ENCODE measurements at regions not wholly inside any gene's neighbourhood (a gene's known extent, or its start where the extent isn't known, plus 50 kb on each side); places are given as distances from the start of the nearest gene placed in this dataset.

DNA sequence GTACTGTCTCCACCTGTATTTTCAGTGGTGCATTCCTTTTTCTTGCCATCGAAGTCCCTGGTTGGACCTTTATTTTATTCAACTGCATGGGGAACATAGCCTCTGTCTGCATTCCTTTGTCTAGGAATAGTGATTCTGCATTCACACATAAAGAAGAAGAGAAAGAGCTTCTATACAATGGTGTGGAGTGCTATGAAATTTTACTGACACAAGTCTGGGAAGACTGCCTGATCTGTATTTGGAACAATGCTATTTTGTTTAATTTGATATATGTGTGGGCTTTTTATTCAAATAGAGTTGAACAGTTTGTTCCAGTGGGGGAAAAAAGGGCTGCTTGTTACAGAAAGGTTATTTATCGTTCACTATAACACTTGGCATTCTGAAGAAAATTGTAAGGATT, 375.7 kb upstream of the POU3F2 start:
- ChIA-PET CTCF (no interaction called here), RAD21 (ENCODE audit: low non-redundant PET in 1 of 2, low total read pairs in 2 of 2, uncharacterized antibody in 2 of 2, unreplicated experiment in 2 of 2) (no interaction called here), POLR2A (no interaction called here)
- Histone ChIP-seq H3K4me1 (ENCODE audit: control insufficient read depth in 1 of 2, insufficient read depth in 2 of 2, low read length in 2 of 2) (no peaks in the 10 kb centered on the region), H3K4me3 (replicated peaks in 1 of 2; ENCODE audit: low read depth in 1 of 2, low read length in 2 of 2) (no peak overlapping the region), H3K9ac (ENCODE audit: low read length) (no peak overlapping the region), H3K27ac (ENCODE audit: low read depth, low read length) (no peak overlapping the region), H2AFZ (ENCODE audit: low read depth, low read length, poor library complexity, severe bottlenecking) (no peak overlapping the region), H3K79me2 (ENCODE audit: insufficient read depth, low read length) (no peaks in the 10 kb centered on the region), H3K9me2 (ENCODE audit: insufficient read depth) (no peaks in the 10 kb centered on the region), H4K20me1 (ENCODE audit: insufficient read depth) (no peaks in the 10 kb centered on the region), H3K4me2 (ENCODE audit: low read length) (no peak overlapping the region), H3K27me3 (ENCODE audit: insufficient read depth, low read length) (peaks cover 14% of the 10 kb centered on the region; the same call in 1 of the 2 replicates), H3K9me3 (ENCODE audit: control insufficient read depth in 1 of 2, insufficient read depth in 1 of 2, low read depth in 1 of 2, low read length in 2 of 2) (no peaks in the 10 kb centered on the region), H3K36me3 (ENCODE audit: control insufficient read depth in 1 of 2, insufficient read depth in 2 of 2, low read length in 2 of 2) (no peaks in the 10 kb centered on the region)
- no TSS peak for BruUV-seq (replicated peaks)
- no peak for DNase-seq (ENCODE audit: low read depth, low spot score)
- no peak for TF ChIP-seq EZH2 (IDR thresholded peaks at IDR 0.05)
- TF ChIP-seq CEBPB (IDR thresholded peaks at IDR 0.05; ENCODE audit: low read depth): no peak
- no peak for TF ChIP-seq TCF7L2 (IDR thresholded peaks at IDR 0.05; ENCODE audit: borderline replicate concordance, extremely low read depth, insufficient read depth, insufficient read length)
- TF ChIP-seq POLR2AphosphoS5 (IDR thresholded peaks at IDR 0.05; ENCODE audit: low read depth, low read length): no peak
- ATAC-seq: no peak
- intact Hi-C loops (cut with micrococcal nuclease): no loop called here

DNA sequence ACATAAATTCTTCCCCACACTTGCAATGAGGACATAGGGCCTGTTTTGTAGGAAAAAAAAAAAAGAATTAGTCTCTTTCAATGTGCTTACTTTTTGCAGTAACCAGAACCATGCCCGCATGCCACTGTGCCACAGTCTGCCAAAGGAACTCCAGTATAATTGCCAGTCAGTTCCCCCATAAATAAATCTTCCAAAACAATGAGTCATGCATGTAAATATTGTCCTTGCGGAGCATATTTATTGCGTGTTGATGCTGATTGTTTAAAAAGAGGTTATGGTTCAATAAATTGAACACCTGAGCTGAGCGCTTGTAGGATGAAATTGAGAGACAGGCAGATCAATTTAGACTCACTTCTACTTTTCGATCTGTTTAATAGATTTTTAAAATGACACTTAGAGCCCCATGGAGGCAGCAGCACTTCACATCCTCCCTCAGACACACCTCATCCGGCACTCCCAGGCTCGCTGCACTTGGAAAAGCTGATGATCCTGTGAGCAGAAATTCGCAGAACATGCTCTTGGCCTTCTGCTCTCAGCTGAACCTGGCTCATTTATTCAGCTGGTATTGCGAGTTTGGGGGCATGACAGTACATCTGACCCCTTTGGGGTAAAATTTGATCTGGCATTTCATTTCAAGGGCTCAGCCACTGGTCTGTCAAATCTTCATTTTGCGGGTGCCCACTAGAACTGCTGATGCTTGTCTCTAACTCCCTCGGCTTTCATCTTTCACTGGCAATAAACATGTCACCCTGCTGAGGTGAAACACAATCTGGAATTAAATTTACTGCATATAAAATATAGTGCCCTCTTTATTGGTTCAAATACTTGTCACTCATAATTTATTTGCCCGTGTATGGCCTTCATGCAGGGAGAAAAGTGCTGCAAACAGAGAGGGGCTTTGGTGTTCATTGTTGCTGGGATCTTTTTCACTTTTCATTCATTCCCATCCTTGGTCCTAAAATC, 371.1 kb upstream of the POU3F2 start:
- ChIA-PET RAD21 (ENCODE audit: low non-redundant PET in 1 of 2, low total read pairs in 2 of 2, uncharacterized antibody in 2 of 2, unreplicated experiment in 2 of 2) (no interaction called here), POLR2A (no interaction called here), CTCF (no interaction called here)
- no peaks in the 10 kb centered on the region for H3K79me2 ChIP-seq (ENCODE audit: insufficient read depth, low read length)
- TF ChIP-seq ELF1 (IDR thresholded peaks at IDR 0.05; ENCODE audit: borderline replicate concordance, low read depth): no peak
- no peak for TF ChIP-seq SIN3A (IDR thresholded peaks at IDR 0.05; ENCODE audit: low read depth)
- TF ChIP-seq ATF3 (IDR thresholded peaks at IDR 0.05): no peak
- TF ChIP-seq JUND (IDR thresholded peaks at IDR 0.05): no peak
- TF ChIP-seq SRF (IDR thresholded peaks at IDR 0.05; ENCODE audit: low read depth): no peak
- no peaks in the 10 kb centered on the region for H3K4me1 ChIP-seq (ENCODE audit: control insufficient read depth in 1 of 2, insufficient read depth in 2 of 2, low read length in 2 of 2)
- DNase-seq (ENCODE audit: low read depth, low spot score) (no peak), ATAC-seq (no peak)
- H3K4me2 ChIP-seq (ENCODE audit: low read length): no peak overlapping the region
- no peak overlapping the region for H2AFZ ChIP-seq (ENCODE audit: low read depth, low read length, poor library complexity, severe bottlenecking)
- H3K9me3 ChIP-seq (ENCODE audit: control insufficient read depth in 1 of 2, insufficient read depth in 1 of 2, low read depth in 1 of 2, low read length in 2 of 2): no peaks in the 10 kb centered on the region
- H3K36me3 ChIP-seq (ENCODE audit: control insufficient read depth in 1 of 2, insufficient read depth in 2 of 2, low read length in 2 of 2): no peaks in the 10 kb centered on the region
- no peak overlapping the region for H3K27ac ChIP-seq (ENCODE audit: low read depth, low read length)
- no TSS peak for BruUV-seq (replicated peaks)
- H3K9me2 ChIP-seq (ENCODE audit: insufficient read depth): no peaks in the 10 kb centered on the region
- H3K4me3 ChIP-seq (replicated peaks in 1 of 2; ENCODE audit: low read depth in 1 of 2, low read length in 2 of 2): no peak overlapping the region
- H3K27me3 ChIP-seq (ENCODE audit: insufficient read depth, low read length): peaks cover 14% of the 10 kb centered on the region; the same call in 1 of the 2 replicates
- no peaks in the 10 kb centered on the region; the same call in 1 of the 2 replicates for H4K20me1 ChIP-seq (ENCODE audit: insufficient read depth)
- intact Hi-C loops (cut with micrococcal nuclease): no loop called here
- H3K9ac ChIP-seq (ENCODE audit: low read length): no peak overlapping the region

Data from HCT116 (cell line).